ENCODE measurements at regions not wholly inside any gene's neighbourhood (a gene's known extent, or its start where the extent isn't known, plus 50 kb on each side); places are given as distances from the start of the nearest gene placed in this dataset.

DNA sequence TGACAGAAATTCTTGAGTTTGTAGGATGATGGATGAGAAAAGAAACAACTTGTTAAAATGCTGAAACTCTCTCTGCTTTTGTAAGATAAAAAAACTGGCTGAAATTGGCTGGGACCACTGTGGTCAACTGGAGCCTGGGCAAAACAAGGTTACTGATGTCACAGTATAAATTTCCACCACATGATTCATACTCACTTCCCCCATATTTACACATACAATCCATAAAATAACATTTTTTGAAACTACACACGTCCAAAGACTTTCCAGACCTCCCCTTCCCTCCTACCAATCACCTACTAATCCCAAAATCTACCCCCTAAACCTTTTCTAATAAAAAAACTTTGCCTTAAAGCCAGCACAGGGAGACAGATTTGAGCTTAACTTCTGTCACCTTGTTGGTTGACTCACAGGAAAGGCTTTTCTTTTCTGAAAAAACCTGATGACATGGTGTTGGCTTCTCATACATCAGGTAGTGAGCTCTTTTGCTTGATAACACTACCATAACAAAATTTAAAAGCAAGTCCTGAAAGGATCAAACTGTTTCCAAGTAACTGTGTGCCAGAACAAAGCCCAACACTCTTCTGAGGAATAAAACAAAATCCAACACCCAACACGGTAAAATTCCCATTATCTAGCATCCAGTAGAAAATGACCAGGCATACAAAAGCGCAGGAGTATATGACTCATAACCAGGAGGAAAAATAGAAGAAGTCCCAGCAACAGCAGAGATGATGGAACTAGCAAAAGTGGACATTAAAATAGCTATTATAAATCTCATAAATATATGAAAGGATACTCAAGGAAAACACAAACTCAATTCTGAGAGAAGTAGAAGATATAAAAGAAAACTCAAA, 87.3 kb upstream of the SNRK start:
- TF ChIP-seq, protein P1, sequence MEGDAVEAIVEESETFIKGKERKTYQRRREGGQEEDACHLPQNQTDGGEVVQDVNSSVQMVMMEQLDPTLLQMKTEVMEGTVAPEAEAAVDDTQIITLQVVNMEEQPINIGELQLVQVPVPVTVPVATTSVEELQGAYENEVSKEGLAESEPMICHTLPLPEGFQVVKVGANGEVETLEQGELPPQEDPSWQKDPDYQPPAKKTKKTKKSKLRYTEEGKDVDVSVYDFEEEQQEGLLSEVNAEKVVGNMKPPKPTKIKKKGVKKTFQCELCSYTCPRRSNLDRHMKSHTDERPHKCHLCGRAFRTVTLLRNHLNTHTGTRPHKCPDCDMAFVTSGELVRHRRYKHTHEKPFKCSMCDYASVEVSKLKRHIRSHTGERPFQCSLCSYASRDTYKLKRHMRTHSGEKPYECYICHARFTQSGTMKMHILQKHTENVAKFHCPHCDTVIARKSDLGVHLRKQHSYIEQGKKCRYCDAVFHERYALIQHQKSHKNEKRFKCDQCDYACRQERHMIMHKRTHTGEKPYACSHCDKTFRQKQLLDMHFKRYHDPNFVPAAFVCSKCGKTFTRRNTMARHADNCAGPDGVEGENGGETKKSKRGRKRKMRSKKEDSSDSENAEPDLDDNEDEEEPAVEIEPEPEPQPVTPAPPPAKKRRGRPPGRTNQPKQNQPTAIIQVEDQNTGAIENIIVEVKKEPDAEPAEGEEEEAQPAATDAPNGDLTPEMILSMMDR (conservative IDR thresholded peaks at IDR 0.05 in 1 of 2, IDR thresholded peaks at IDR 0.05 in 1 of 2; ENCODE audit: extremely low read depth in 1 of 2, insufficient read depth in 1 of 2, low read depth in 1 of 2, low read length in 2 of 2): no peak
- TF ChIP-seq EZH2 (IDR thresholded peaks at IDR 0.05; ENCODE audit: borderline replicate concordance, low read length): no peak

All from mammary epithelial cell (primary cell).